ENCODE measurements at regions not wholly inside any gene's neighbourhood (a gene's known extent, or its start where the extent isn't known, plus 50 kb on each side); places are given as distances from the start of the nearest gene placed in this dataset.

DNA sequence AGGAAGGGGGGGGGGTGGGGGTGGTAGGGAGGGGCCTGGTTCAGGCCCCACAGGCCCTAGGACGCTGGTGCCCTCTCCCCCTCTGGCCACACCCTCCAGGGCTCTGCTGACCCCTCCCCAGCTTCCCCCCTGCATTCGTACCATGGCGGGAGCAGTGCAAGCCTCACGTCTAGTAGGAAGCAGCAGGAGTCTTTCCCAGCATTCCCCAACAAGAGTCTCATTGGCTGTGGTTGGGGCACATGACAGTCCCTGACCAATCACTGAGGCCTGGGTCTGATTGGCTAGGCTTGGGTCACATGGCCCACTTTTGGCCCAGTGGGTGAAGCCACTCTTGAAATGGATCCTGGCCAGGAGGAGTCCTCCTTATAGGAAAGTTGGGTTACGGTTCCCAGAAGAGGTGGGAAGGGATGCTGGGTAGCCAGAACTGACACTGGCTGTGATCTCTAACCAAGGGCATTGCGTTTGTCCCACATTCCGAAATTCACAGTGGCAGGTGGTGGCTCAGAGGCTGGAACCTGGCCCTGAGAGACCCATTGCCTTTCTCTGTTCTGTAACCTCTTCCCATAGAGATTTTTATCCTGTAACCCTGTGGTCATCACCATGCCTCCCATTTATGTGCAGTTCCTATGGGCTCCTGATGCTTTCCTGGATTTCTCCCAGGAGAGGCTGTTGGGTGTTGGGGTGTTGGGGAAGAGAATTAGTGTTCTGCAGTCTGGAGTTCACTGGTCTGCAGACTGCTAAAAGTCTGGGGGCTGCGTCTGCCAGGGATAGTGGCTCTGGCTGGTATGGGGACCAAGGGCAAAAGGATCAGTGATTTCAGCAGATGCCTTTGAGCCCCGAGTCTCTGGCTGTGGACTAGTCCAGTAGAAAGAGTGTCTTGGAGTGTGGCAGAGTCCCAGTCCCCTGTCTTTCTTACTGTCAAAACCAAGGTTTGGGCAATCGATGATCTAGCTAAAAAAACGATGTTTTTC lies 58.9 kb upstream of the MYEOV start:
- TF ChIP-seq POLR2A (IDR thresholded peaks at IDR 0.05) (no peak), POLR2AphosphoS5 (IDR thresholded peaks at IDR 0.05) (no peak)
- TF ChIP-seq, protein P1, sequence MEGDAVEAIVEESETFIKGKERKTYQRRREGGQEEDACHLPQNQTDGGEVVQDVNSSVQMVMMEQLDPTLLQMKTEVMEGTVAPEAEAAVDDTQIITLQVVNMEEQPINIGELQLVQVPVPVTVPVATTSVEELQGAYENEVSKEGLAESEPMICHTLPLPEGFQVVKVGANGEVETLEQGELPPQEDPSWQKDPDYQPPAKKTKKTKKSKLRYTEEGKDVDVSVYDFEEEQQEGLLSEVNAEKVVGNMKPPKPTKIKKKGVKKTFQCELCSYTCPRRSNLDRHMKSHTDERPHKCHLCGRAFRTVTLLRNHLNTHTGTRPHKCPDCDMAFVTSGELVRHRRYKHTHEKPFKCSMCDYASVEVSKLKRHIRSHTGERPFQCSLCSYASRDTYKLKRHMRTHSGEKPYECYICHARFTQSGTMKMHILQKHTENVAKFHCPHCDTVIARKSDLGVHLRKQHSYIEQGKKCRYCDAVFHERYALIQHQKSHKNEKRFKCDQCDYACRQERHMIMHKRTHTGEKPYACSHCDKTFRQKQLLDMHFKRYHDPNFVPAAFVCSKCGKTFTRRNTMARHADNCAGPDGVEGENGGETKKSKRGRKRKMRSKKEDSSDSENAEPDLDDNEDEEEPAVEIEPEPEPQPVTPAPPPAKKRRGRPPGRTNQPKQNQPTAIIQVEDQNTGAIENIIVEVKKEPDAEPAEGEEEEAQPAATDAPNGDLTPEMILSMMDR (IDR thresholded peaks at IDR 0.05), result no peak
